ENCODE measurements at regions not wholly inside any gene's neighbourhood (a gene's known extent, or its start where the extent isn't known, plus 50 kb on each side); places are given as distances from the start of the nearest gene placed in this dataset.
"Not testable (repeated sequence)": the region's sequence is repeated elsewhere in the genome, so short reads cannot be mapped to it uniquely, and the experiment has no call there.

DNA sequence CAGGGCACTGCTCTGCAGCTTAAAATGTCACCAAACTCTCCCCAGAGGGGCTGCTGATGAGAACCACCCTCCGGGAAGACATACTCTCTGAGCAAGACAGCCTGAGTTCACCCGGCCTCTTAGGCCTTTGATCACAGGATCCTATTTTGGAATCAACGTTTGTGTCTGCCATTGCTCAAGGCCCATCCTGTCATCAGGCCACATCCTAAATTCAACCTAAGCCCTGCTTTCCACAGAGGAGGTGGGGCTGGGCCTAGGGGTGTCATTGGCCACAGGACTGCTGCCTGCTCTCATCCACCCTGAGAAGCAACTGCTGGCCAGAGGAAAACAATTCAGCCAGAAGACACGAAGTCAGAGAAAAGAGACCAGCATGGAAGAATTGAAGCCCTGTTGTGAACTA lies 351.1 kb upstream of the IRX2 start:
- no peak for DNase-seq

DNA sequence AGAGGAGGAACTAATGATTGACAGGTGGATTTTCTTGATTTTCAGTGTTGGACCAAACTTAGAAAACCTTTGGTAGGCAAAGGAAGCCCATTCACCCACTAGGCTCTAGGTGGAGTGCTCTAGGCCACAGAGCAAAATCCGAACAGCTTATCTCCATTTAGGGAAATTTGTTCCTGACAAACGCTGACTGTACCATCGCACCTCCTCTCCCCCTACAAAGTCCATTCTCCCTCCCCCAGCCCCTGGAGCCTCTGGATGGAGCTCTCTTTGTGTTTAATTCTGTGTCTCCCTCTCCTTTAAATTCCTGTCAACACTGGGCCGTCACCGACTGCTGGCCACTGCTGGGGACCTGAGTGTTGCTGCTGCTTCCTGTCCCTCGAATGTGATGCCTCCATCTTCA lies 350.1 kb upstream of the IRX2 start:
- DNase-seq: no peak

GRCh38 chr5:3100921-3101551 lies 349.6 kb upstream of the IRX2 start:
- DNase-seq: no peak

GRCh38 chr5:3099954-3100353 lies 348.5 kb upstream of the IRX2 start:
- DNase-seq: no peak

GRCh38 chr5:3099526-3099925 lies 348.0 kb upstream of the IRX2 start:
- no peak for DNase-seq

DNA sequence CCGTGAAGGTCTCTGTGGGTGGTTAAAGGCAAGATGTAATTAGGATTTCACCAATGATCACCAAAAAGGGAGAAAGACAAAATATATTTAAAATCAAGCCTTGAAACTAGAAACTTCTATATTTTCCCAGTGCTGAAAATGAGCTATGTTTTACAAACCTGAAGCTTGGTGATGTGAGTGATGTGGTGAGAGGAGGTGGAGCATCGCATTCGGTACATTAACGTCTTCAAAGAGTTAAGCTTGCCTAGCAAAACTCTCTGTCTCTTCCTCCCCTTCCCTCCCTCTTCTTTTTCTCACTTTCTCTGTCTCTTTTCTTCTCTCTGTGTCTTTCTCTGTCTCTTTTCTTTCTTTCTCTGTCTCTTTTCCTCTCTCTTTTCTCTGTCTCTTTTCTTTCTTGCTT lies 347.3 kb upstream of the IRX2 start:
- no peak for DNase-seq

GRCh38 chr5:3092664-3093063 lies 341.2 kb upstream of the IRX2 start:
- DNase-seq: no peak

GRCh38 chr5:3092211-3092610 lies 340.7 kb upstream of the IRX2 start:
- DNase-seq: no peak

GRCh38 chr5:3091040-3091774 lies 339.7 kb upstream of the IRX2 start:
- DNase-seq: no peak

DNA sequence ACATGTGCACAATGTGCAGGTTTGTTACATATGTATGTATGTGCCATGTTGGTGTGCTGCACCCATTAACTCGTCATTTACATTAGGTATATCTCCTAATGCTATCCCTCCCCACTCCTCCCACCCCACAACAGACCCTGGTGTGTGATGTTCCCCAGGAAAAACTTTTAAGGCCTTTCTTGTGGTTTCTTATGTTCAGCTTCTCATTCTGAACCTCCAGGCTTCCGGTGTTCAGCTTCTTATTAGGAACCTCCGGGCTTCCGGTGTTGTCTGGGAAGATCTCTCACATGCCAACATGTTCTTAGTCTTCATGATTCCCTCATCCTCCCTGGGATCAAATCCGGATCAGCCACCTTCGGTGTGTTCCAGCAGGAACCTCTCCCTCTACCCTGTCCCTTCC lies 338.8 kb upstream of the IRX2 start:
- not testable (repeated sequence) for DNase-seq

GRCh38 chr5:3080366-3080765 lies 328.9 kb upstream of the IRX2 start:
- DNase-seq: no peak

GRCh38 chr5:3077684-3078083 lies 326.2 kb upstream of the IRX2 start:
- DNase-seq: no peak

GRCh38 chr5:3075309-3075708 lies 323.8 kb upstream of the IRX2 start:
- no peak for DNase-seq

- no peak for DNase-seq
Measured at GRCh38 chr5:3068401-3068800, 316.9 kb upstream of the IRX2 start.

DNA sequence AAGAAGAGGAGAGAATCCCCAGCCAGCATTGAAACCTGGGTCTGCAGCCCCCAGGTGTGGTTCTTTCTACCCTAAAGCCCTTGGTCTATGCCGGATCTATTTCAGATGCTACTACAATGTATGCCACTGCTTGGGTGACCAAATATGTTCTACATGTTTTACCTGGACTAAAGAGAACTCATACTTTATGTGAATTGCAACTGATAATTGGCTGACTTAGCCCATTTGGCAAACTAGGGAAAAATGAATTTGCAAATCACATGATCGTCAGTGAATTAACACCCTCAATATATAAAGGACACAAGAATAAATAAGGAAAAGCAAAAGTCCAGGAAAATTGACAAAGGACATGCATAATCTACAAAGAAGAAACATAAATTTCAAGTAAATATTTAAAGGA lies 308.8 kb upstream of the IRX2 start:
- DNase-seq: no peak

GRCh38 chr5:3059488-3059887 lies 308.0 kb upstream of the IRX2 start:
- DNase-seq: no peak

DNA sequence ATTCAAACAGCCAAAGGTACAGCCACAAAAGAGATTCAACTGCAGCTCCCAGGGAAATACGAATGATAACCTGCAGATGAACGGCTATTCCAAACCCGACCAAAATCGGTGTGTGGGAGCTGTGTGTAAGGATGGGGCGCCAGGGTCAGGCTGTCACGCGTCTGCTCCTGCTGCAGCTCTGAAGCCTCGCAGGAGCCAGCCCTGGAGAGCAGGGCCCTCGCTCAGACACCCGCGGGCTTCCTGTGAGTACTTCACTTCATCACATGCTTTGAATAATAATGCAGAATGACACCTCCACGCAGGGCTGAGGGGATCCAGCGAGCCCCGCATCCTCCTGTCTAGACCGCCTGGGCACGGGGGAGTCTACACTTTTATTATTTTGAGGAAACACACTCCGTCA lies 307.5 kb upstream of the IRX2 start:
- DNase-seq: no peak

DNA sequence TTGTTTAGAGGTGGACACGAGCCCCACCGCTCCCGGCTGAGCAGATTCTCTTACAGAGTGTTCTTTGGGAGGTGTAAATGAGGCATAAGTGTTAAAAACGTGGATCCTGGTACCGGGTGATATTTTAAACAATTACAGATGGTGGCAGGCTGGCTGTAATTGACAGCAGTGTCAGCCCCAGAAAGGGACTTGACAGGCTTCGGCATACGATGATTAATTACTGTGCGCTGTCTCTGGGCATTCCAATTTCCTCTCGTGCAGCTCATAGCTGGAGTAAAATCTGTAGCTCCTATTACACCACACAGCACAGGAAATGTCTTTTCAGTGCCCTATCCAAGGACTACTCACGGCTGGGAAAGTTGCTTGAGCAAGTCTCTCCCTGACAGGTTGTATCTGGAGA lies 305.4 kb upstream of the IRX2 start:
- no peak for DNase-seq

DNA sequence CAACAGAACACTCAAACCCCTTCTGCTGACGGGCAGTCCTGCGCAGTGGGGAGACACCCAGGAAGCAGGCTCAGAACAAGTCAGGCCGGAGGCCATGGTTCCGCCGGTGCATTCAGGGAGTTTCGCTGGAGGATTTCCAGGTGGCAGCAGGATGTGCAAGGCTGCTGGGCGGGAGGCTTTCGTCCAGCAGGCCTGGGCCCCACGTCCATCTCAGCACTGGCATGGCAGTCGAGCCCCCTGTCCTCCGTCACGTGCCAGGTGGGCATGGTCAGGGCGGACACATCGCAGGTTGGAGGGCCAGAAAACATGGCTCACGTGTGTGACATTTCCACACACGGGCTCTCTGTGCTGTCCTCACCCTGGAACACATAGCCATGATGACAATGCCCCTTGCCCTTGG lies 299.9 kb upstream of the IRX2 start:
- no peak for DNase-seq

DNA sequence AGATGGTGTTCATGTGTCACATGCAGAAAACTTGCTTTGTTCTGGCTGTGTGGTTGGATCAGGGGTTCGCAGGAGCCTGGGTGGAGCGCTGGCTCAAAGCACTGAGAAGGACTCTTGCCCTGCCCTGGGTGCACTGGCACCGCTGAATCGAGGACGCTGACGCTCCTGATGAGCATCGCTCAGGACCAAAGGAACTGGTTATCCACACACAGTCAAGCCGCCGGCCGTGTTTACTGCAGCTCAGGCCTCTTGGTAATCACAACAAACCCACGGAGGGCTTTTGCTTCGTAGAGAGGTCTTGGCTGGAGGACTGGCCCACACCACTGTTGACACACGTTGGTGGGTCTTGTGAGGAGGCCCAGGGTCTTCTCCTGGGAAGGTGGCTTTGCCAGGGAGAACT lies 299.4 kb upstream of the IRX2 start:
- no peak for DNase-seq

- DNase-seq: no peak
Measured at GRCh38 chr5:3049261-3049660, 297.8 kb upstream of the IRX2 start.

GRCh38 chr5:3047212-3047774 lies 295.8 kb upstream of the IRX2 start:
- no peak for DNase-seq

DNA sequence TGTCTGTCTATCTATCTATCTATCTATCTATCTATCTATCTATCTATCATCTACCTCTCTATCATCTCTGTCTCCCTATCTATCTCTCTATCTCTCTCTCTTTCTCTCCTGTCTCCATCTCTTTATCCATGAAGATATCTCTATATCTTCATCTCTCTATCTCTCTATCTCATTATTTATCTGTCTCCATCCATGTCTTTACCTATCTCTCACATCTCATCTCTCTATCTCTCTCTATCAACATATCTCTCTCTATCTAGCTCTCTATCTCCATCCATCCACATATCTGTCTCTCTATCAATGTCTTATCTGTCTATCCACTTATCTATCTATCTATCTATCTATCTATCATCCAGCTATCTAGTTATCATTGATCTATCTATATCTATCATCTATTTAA lies 292.1 kb upstream of the IRX2 start:
- no peak for DNase-seq

DNA sequence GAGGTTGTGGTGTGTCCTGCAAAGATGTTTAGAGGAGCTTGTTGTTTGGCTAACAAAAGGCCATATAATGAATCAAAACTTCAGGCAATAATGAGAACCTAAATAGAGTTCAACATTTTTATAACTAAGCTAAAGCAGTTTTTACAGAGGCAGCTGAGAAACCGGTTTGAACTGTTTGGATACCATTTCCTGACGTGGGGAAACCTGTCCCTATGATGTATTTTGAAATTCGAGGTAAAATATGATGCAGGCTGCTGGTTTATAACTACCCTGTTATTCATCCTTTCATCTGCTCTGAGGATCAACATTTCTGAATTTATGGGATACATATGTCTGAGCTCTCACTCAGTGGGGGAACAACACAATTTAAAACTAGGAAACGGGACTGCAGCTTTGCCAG lies 289.5 kb upstream of the IRX2 start:
- DNase-seq: no peak
